T-helper 2 cell treated with Interferon-gamma antibody and Interleukin-4, amounts not matched to agents 5 μg/mL and 100 μg/mL, for 36 hours (primary cell): ENCODE measurements at regions not wholly inside any gene's neighbourhood (a gene's known extent, or its start where the extent isn't known, plus 50 kb on each side); places are given as distances from the start of the nearest gene placed in this dataset.
"Not testable (repeated sequence)": the region's sequence is repeated elsewhere in the genome, so short reads cannot be mapped to it uniquely, and the experiment has no call there.

Experiments used
- DNase-seq: peaks from one replicate; pipeline ENCODE4 v3.0.0; 2021; ENCODE audit warnings: low spot score
- H3K27ac Mint-ChIP-seq: one replicate; pipeline ENCODE4 v1.8.0; 2021; ENCODE audit warnings: mild to moderate bottlenecking, mixed read lengths
- H3K27me3 Mint-ChIP-seq: one replicate; pipeline ENCODE4 v1.8.0; 2021; ENCODE audit warnings: low read depth, mixed read lengths
- H3K36me3 Mint-ChIP-seq: one replicate; pipeline ENCODE4 v1.8.0; 2021; ENCODE audit warnings: low read depth, mixed read lengths
- H3K4me1 Mint-ChIP-seq: one replicate; pipeline ENCODE4 v1.8.0; 2021; ENCODE audit warnings: low read depth, mixed read lengths
- H3K4me3 Mint-ChIP-seq: one replicate; pipeline ENCODE4 v1.8.0; 2022; ENCODE audit warnings: mild to moderate bottlenecking, moderate library complexity, mixed read lengths
- H3K9me3 Mint-ChIP-seq: one replicate; pipeline ENCODE4 v1.8.0; 2021; ENCODE audit warnings: mixed read lengths

GRCh38 chr13:106098778-106099177 lies 436.7 kb downstream of the EFNB2 start:
- H3K36me3 Mint-ChIP-seq, result no peaks in the 10 kb centered on the region
- no peak overlapping the region for H3K4me3 Mint-ChIP-seq
- no peaks in the 10 kb centered on the region for H3K4me1 Mint-ChIP-seq
- no peaks in the 10 kb centered on the region for H3K27me3 Mint-ChIP-seq
- H3K9me3 Mint-ChIP-seq, result no peaks in the 10 kb centered on the region
- no peak overlapping the region for H3K27ac Mint-ChIP-seq
- DNase-seq, result no peak

DNA sequence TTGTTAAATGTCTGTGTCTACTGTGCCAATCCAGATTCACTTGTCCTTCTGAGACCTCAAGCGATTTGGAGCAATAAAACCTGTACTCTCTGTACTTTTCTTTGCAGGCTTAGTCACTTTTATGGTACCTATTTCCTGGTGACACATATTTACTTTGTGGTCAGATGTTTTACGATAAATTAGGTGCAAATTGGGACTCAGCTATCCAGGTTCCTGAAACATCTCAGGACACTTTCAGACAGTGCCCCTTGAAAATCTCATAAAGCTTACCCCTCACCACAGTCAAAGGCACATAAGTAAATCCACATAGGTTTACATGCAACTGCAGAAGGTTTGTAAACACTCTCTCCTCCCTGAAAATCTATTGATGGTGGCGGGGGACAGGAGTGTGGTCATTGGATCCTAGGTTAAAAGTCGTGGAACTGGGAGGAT lies 438.8 kb downstream of the EFNB2 start:
- no peaks in the 10 kb centered on the region for H3K27me3 Mint-ChIP-seq
- H3K4me3 Mint-ChIP-seq, result no peak overlapping the region
- no peaks in the 10 kb centered on the region for H3K4me1 Mint-ChIP-seq
- DNase-seq, result no peak
- H3K36me3 Mint-ChIP-seq, result no peaks in the 10 kb centered on the region
- no peak overlapping the region for H3K27ac Mint-ChIP-seq
- no peaks in the 10 kb centered on the region for H3K9me3 Mint-ChIP-seq

DNA sequence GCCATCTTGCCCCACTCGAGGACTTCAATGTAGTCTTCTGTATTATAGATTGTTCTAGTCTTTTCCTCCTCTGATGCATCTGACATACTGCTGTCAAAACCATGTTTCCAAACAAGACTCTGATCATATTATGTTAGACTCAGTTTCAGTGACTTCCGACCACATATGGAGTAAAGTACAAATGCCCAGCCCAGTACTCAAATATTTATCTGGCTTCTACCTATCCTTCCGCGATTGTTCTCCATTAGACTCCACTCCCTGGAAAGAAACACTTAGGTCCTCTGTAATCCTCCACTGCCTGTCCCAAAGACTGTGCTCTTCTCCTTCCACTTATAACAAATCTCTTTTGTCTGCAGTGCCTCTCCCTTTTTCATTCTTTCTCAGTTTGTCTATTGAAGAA lies 439.5 kb downstream of the EFNB2 start:
- Mint-ChIP-seq H3K27ac (no peak overlapping the region), H3K4me1 (no peaks in the 10 kb centered on the region), H3K4me3 (no peak overlapping the region)

DNA sequence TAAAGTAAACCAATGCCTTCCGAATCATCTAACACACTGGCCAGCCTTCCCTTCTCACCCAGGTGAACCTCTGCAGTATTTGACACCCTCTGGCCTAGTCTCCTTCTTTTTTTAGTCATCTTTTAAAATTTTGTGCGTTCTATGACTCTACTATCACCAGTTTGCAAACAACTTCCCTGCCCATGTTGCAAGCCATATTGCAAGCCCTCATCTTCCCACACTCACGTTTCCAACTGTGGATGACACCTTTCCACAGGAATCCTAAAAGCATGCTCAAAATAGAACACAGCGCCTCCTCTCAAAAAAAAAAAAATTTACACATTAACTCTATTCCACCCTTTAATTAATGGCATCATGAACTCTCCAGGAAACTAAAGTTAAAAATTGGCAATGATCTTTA lies 440.1 kb downstream of the EFNB2 start:
- Mint-ChIP-seq H3K9me3 (no peaks in the 10 kb centered on the region), H3K27me3 (no peaks in the 10 kb centered on the region), H3K36me3 (no peaks in the 10 kb centered on the region), H3K4me1 (no peaks in the 10 kb centered on the region), H3K4me3 (no peak overlapping the region), H3K27ac (no peak overlapping the region)
- DNase-seq, result no peak

More for the DNA sequence above, 439.5 kb downstream of the EFNB2 start:
- no peaks in the 10 kb centered on the region for H3K9me3 Mint-ChIP-seq
- H3K36me3 Mint-ChIP-seq, result no peaks in the 10 kb centered on the region
- no peaks in the 10 kb centered on the region for H3K27me3 Mint-ChIP-seq
- no peak for DNase-seq

DNA sequence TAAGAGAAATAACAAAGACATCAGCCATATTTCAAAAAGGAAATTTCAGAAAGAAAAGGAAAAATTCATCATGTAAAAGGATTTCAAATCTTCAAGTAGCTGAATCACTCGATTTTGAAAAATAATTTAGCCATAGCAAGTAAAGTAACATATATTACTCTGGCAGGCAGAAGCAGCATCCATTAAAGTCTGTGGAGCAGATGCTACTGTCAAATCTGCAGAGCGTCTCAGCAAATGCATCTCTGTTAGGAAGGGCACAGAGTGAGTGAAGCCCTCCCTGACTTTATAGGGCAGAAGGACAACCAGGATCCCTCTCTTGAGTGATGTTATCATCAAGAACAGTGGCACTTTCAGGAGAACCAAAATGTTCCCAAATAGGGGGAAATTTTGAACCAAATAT lies 445.5 kb downstream of the EFNB2 start:
- Mint-ChIP-seq H3K27me3 (no peaks in the 10 kb centered on the region), H3K27ac (no peak overlapping the region), H3K36me3 (no peaks in the 10 kb centered on the region), H3K4me3 (no peak overlapping the region), H3K4me1 (no peaks in the 10 kb centered on the region), H3K9me3 (no peaks in the 10 kb centered on the region)
- DNase-seq, result no peak

DNA sequence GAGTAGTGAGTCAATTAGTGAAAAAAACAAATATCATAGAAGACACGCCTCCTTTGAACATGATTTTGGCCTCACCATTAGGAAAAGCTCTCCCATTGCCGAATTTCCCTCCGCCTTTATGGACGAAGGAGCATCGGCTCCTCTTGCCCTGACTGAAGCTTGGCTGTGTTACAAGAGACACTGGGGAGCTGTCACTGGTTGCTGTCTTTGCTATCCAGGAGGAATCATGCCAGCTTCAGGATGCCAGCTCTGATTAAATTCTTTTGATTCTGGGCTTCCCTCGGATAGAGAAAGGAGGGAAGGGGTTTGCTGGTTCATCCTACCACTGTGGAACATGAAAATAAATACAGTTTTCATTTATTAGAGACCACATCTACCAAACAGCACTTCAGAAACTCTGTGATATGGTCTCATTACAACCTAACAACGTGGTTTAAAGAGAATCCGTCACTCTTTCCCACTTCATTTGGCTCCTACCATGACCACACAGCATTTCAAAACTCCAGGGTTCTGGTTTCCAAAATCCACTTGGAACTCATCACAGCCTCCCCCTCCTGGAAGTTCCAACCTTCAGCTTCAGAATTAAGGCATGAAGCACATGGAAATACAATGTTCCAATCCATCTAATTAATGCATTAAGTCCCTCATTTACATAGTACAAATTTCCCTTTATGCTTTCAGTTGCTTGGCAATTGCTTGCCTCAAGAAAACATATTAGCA lies 446.0 kb downstream of the EFNB2 start:
- Mint-ChIP-seq H3K27ac (no peak overlapping the region), H3K27me3 (no peaks in the 10 kb centered on the region), H3K9me3 (no peaks in the 10 kb centered on the region), H3K4me3 (no peak overlapping the region), H3K36me3 (no peaks in the 10 kb centered on the region), H3K4me1 (no peaks in the 10 kb centered on the region)
- DNase-seq, result no peak

DNA sequence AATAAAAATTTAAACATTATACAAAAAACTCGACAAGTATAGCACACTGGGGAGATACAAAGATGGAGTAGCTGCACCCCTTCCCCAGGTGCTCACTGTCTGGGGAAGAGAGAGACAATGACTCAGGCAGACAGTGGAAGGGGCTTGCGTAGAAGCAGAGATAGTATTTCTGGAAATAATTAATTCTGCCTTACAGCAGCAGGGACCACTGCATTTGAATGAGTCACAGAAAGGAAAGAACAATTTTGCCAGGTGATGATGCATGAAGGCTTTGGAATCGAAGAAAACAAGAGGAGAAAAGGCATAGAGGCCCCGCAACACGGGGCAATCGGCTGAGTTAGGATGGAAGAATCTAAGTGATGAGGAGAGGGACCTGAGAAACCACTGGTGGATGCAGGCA lies 447.4 kb downstream of the EFNB2 start:
- Mint-ChIP-seq H3K27ac (no peak overlapping the region), H3K27me3 (no peaks in the 10 kb centered on the region), H3K4me1 (no peaks in the 10 kb centered on the region), H3K36me3 (no peaks in the 10 kb centered on the region), H3K4me3 (no peak overlapping the region), H3K9me3 (no peaks in the 10 kb centered on the region)
- no peak for DNase-seq

GRCh38 chr13:106087201-106087600 lies 448.3 kb downstream of the EFNB2 start:
- no peak overlapping the region for H3K4me3 Mint-ChIP-seq
- no peaks in the 10 kb centered on the region for H3K27me3 Mint-ChIP-seq
- no peak for DNase-seq
- H3K36me3 Mint-ChIP-seq, result no peaks in the 10 kb centered on the region
- H3K27ac Mint-ChIP-seq, result no peak overlapping the region
- no peaks in the 10 kb centered on the region for H3K9me3 Mint-ChIP-seq
- H3K4me1 Mint-ChIP-seq, result no peaks in the 10 kb centered on the region

DNA sequence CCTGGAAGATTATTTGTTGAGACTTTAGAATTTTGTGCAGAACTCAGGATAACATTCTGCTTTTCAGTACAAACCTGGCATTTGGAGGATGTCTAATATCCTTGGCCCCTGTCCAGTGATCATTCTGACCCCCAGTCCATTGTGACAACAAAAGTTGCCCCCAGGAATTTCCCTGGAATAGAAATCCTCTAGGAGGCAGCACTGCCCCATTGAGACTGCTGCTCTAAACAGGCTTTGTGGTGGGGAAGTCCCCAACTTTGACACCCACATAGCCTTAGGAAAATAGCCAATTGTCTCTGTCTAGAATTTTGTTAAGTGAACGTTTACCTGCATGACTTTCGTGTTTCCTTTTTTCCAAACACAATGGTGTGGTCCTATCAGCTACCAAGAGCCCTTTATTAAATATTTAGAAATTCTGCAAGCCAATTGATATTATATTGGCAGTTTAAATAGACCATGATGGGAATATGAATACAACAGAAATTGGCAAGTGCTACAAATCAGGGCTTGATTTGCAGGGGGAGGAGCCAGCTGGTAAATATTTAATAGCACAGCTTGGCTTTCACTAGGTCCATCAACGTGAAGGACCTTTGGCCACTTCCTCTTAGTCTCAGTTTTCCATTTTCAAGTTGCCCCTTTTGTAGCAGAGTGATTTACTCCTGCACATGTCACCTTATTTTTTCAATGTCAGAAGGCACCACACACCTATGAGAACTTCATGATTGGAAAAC lies 451.7 kb downstream of the EFNB2 start:
- Mint-ChIP-seq H3K9me3 (no peaks in the 10 kb centered on the region), H3K27ac (no peak overlapping the region), H3K27me3 (no peaks in the 10 kb centered on the region), H3K36me3 (no peaks in the 10 kb centered on the region), H3K4me3 (no peak overlapping the region), H3K4me1 (no peaks in the 10 kb centered on the region)
- DNase-seq, result no peak

- H3K27ac Mint-ChIP-seq, H3K27me3 Mint-ChIP-seq, H3K4me1 Mint-ChIP-seq, DNase-seq, H3K36me3 Mint-ChIP-seq, H3K4me3 Mint-ChIP-seq, H3K9me3 Mint-ChIP-seq: not testable (repeated sequence)
Measured at GRCh38 chr13:106081221-106081620, 454.2 kb downstream of the EFNB2 start.

GRCh38 chr13:106078191-106078590 lies 457.3 kb downstream of the EFNB2 start:
- H3K4me1 Mint-ChIP-seq, result no peaks in the 10 kb centered on the region
- no peak overlapping the region for H3K4me3 Mint-ChIP-seq
- no peaks in the 10 kb centered on the region for H3K36me3 Mint-ChIP-seq
- no peaks in the 10 kb centered on the region for H3K27me3 Mint-ChIP-seq
- no peak for DNase-seq
- no peaks in the 10 kb centered on the region for H3K9me3 Mint-ChIP-seq
- H3K27ac Mint-ChIP-seq, result no peak overlapping the region

- Mint-ChIP-seq H3K27me3 (no peaks in the 10 kb centered on the region), H3K36me3 (no peaks in the 10 kb centered on the region), H3K27ac (no peak overlapping the region), H3K9me3 (no peaks in the 10 kb centered on the region), H3K4me1 (no peaks in the 10 kb centered on the region), H3K4me3 (no peak overlapping the region)
- DNase-seq, result no peak
Measured at GRCh38 chr13:106077017-106077416, 458.4 kb downstream of the EFNB2 start.

DNA sequence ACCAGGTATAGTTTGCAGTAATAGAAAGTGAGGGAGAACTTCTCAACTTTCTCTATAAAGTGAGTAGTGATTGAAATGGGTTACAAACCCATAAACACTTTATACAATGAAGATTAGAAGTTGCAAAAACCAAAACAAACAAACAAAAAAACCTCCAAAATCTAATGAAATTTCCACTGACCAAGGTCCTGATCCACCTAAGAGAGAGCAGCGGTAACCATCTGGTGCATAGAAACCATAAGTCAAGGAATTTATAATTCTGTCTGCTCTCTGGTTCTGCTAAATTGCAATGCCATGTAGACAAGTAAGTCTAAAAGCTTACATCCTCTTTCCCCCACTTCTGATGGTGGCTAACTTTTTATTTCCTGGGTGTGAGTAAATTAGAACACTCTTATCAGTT lies 463.4 kb downstream of the EFNB2 start:
- Mint-ChIP-seq H3K27me3 (no peaks in the 10 kb centered on the region), H3K27ac (no peak overlapping the region), H3K36me3 (no peaks in the 10 kb centered on the region), H3K9me3 (no peaks in the 10 kb centered on the region), H3K4me3 (no peak overlapping the region), H3K4me1 (no peaks in the 10 kb centered on the region)
- no peak for DNase-seq

GRCh38 chr13:106063591-106064313 lies 471.7 kb downstream of the EFNB2 start:
- DNase-seq, result no peak
- no peaks in the 10 kb centered on the region for H3K36me3 Mint-ChIP-seq
- no peaks in the 10 kb centered on the region for H3K9me3 Mint-ChIP-seq
- no peaks in the 10 kb centered on the region for H3K27me3 Mint-ChIP-seq
- H3K4me1 Mint-ChIP-seq, result no peaks in the 10 kb centered on the region
- H3K27ac Mint-ChIP-seq, result no peak overlapping the region
- no peak overlapping the region for H3K4me3 Mint-ChIP-seq
